ENCODE measurements at regions not wholly inside any gene's neighbourhood (a gene's known extent, or its start where the extent isn't known, plus 50 kb on each side); places are given as distances from the start of the nearest gene placed in this dataset.

DNA sequence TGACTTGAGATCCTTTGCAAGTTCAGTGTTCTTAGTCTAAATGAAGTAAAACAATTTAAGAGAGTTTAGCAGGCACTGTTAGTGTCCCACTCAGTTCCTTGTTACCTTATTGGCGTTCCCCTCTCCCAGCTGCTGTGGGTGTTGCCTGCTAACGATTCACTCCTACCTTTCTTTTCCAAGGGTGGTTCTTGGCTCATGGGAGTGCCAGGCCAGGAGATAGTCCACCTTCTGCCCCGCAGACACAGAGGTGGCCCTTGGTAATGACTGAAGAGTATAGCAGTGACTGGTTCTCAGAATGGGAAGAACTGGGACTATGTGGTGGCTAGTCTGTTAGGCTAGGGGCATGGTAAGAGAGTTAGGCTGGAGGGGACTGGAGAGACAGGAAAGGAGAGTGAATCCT is 240.4 kb downstream of the EDEM1 start:
- DNase-seq: no peak

DNA sequence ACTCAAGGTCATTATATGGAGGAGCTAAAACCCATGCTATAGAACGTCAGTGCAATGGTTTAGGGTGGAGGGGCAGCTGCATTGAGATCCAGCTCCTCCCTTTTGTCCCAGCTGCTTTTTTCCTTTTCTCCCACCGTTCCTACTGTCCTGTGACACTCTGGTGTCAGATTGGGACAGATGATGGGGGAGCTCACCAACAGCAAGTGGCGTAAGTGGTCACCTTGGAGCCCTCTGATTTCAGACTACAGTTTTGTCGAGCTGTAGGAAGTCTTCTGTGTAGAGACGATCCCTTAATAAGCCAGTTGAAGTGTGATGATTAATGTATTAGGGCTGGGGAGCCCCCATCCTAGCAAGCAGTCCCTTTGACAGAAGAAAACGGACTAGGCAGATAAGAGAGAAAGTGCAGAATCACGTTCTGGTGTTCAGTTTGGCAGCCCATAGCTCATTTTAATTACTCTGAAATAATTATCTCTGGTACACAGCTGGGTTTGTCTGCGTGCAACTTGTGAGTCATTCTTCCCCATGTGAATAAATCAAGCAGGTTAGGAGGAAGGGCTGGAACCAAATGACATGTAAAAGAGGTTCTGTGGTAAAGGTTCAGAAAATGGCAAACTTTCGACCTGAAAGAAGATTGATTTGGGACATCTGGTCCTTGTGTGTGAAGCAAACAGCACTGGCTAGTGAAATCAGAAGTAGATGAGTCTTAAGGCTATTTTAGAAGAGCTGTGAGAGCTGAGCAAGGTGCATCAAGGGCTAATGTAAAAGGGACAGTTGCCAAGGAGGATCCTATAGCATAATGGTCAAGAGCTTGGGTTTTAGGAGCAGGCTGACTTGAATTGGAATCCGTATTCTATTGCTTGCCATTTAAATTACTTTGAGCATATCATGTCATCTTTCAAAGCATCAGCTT is 241.4 kb downstream of the EDEM1 start:
- no peak for DNase-seq

- DNase-seq: no peak
Measured at GRCh38 chr3:5429517-5429890, 242.0 kb downstream of the EDEM1 start.

DNA sequence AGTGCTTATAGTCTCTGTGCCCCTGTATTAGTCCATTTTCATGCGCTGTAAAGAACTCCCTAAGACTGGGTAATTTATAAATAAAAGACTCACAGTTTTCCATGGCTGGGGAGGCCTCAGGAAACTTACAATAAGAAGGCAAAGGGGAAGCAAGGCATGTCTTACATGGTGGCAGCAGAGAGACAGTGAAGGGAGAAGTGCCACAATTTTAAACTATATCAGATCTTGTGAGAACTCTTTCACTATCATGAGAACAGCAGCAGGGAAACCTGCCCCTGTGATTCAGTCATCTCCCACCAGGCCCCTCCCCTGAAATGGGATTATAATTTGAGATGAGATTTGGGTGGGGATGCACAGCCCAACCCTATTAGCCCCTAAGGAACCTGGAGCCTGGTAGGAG is 243.2 kb downstream of the EDEM1 start:
- DNase-seq: no peak

DNA sequence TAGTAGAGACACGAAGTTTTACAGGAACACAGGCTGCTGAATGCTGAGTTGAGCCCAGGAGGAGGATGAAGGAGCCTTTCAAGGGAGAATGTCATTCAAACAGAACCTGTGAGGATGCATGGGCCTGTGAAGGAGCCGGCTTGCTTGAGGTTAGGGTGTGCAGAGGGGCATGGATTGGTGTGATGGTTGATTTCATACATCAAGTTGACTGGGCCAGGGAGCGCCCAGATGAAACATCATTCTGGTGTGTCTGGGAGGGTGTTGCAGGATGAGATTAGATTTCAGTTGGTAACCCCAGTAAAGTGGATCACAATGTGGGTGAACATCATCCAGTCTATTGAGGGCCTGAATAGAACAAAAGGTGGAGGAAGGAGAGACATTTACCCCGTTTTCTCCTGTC is 243.6 kb downstream of the EDEM1 start:
- no peak for DNase-seq

DNA sequence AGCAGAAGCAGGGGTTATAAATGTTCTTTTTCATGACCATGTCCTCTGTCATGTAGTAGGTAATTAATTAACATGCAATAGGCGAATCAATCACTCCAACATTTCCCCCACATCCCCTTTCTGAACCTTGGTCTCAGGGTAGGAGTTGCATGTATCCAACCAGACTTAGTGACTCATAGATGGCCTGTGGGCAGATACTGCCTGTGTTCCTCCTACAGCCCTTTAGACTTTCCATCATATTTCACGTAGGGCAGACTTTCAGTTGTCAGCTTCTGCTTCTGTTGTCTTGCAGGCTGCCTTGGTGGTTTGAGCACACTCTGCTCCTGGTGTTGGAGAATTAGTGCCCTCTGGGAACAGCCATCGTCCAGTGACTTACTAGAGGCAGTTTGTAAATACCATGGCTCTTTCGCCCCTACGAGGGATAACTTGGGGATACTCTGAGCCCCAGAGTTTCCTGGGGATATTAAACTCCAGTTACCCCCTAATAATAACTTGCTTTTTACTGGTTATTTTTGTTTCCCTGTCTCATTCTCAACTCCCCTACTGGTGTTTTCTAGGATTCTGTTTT is 244.4 kb downstream of the EDEM1 start:
- DNase-seq: no peak

- no peak for DNase-seq
Measured at GRCh38 chr3:5437296-5437782, 249.8 kb downstream of the EDEM1 start.

GRCh38 chr3:5437783-5438323 is 250.3 kb downstream of the EDEM1 start:
- peak in 5 of 58 donors; percentile 2 to 41 (median 4) for DNase-seq

GRCh38 chr3:5441401-5441800 is 253.9 kb downstream of the EDEM1 start:
- DNase-seq: no peak

DNA sequence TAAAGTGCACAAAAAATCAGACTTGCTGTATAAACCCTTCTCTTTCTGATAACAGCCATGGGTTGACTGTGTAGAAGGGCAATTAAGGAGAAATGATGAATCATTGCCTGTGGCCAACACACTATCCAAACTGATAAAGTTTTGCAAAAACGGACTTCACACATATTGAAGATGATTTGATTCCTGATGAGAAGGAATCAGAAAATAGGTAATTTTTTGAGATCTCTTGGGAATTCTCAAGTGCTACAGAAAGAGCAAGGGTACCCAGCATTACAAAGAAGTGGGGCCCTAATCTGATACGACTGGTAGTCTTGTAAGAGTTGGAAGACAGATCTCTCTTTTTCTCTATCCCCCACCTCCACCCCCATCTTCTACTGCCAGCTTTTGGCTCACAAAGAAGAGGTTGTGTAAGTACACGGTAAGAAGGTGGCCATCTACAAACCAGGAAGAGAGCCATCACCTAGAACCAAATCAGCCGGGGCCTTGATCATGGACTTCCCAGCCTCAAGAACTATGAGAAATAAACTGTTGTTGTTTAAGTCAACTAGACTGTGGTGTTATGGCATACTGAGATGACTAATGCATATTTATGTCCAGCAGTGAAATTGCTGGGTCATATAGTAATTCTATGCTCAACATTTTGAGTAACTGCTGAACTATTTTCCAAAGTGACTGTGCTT is 254.7 kb downstream of the EDEM1 start:
- DNase-seq: no peak

- DNase-seq: no peak
Measured at GRCh38 chr3:5442786-5443138, 255.3 kb downstream of the EDEM1 start.

GRCh38 chr3:5444253-5444652 is 256.7 kb downstream of the EDEM1 start:
- DNase-seq: no peak

DNA sequence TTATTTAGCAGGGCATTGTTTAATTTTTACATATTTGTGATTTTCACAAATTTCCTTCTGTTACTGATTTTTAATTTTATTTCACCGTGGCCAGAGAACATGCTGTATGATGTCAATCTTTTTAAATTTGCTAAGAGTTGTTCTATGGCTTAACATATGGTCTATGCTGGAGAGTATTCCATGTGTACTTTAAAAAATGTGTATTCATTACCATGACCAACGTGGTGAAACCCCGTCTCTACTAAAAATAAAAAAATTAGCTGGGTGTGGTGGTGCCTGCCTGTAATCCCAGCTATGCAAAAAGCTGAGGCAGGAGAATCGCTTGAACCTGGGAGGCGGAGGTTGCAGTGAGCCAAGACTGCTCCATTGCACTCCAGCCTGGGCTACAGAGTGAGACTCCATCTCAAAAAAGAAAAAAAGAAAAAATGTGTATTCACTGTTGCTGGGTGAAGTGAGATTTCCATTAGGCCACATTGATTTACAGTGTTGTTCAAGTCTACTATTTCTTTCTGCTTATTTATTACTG is 258.2 kb downstream of the EDEM1 start:
- DNase-seq: no peak

DNA sequence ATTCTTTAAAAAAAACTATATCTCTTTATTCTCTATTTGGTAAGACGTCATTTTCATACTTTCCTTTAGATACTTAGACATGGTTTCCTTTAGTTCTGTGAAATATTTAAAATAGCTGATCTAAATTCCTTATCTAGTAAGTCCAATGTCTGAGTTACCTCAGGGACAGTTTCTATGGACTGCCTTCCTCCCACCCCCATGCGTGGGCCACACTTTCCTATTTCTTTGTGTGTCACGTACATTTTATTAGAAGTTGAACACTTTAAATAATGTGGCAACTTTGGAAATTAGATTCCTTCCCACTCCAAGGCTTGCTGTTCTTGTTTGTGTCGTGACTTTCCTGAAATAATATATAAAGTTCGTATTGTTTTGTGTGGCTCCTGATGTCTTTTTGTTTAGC is 260.7 kb downstream of the EDEM1 start:
- no peak for DNase-seq

GRCh38 chr3:5448816-5449215 is 261.3 kb downstream of the EDEM1 start:
- DNase-seq: no peak

DNA sequence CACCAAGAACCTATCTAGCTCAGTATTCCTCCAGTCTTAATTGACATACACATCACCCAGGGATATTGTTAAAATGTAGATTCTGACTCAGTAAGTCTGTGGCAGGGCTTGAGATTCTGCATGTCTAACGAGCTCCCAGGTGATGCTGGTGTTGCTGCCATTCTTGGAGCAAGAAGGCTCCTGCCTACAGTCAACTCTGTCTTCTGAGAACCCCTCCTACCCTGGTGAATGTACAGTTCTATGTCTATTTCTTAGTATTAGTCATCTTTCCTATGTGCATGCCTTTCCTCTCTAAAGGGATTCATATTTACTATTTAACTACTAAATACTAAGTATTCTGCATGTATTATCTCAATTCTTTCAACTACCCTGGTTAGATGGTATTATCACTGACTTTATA is 268.7 kb downstream of the EDEM1 start:
- DNase-seq: no peak

- no peak for DNase-seq
Measured at GRCh38 chr3:5458526-5458925, 271.0 kb downstream of the EDEM1 start.

GRCh38 chr3:5462086-5462485 is 274.6 kb downstream of the EDEM1 start:
- DNase-seq: no peak

GRCh38 chr3:5463991-5464390 is 276.5 kb downstream of the EDEM1 start:
- DNase-seq: no peak

GRCh38 chr3:5464649-5465048 is 277.1 kb downstream of the EDEM1 start:
- no peak for DNase-seq

DNA sequence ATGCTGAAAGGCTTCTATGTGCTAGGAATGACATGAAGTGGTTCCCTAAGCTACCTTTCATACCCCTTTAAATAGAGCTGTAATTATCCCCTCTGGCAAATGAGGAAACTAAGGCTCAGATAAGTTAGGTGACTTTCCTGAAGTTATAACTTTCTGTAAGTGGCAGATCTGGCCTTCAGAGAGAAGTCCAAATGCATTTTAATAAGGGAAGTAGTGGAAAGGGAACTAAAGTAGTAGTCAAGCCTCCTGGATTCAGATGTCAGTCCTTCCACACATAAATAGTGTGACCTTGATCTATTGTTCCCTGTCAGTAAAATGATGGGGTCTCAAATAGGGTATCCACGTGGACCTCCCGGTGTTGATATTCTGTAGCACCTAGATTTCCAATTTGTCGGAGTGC is 277.7 kb downstream of the EDEM1 start:
- DNase-seq: no peak

GRCh38 chr3:5466065-5466464 is 278.6 kb downstream of the EDEM1 start:
- DNase-seq: no peak

Data from anterior cingulate cortex (tissue), 58 donors.